ENCODE measurements at regions not wholly inside any gene's neighbourhood (a gene's known extent, or its start where the extent isn't known, plus 50 kb on each side); places are given as distances from the start of the nearest gene placed in this dataset.

- Histone ChIP-seq H3K4me1 (ENCODE audit: control insufficient read depth in 1 of 2, insufficient read depth in 2 of 2, low read length in 2 of 2) (peaks cover 3 to 8% of the 10 kb centered on the region in 2 experiments), H2BK12ac (ENCODE audit: low read length) (no peak overlapping the region)
Observed at GRCh38 chr9:134223091-134223490, 58.7 kb upstream of the RNU6ATAC start.

DNA sequence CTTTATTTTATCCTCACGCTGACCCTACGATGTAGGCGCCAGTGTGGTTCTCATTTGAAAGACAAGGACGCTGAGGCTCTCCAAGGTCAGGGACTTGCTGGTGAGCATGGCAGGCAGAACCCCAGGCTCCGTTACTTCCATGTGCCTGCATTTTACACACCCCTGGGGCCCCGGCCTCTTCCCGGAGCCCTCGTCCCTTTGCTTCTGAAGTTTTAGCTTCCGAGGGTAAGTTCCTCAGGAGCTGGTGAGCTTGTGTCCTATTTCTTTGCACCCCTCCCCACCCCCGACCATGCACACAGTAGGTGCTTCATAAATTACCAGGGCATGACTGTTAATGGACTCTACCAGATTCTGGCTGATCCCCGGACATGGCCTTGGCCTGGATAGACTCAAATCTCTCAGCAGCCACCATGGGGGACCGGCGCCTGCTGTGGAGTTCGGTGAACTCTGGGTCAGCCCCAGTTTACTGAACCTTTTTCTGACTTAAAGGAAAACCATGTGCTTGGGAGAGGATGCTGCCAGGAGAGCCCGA is 59.3 kb upstream of the RNU6ATAC start:
- H3K4me1 ChIP-seq (ENCODE audit: control insufficient read depth in 1 of 2, insufficient read depth in 2 of 2, low read length in 2 of 2): peaks cover 3 to 8% of the 10 kb centered on the region in 2 experiments

More at GRCh38 chr9:134223091-134223490, 58.7 kb upstream of the RNU6ATAC start:
- no peak overlapping the region for H4K8ac ChIP-seq (ENCODE audit: low read depth, low read length)
- no peak overlapping the region for H3K4ac ChIP-seq (ENCODE audit: low read depth, low read length)
- DNase-seq: no peak
- H4K12ac ChIP-seq (ENCODE audit: low read depth, low read length): no peak overlapping the region
- H3K14ac ChIP-seq (ENCODE audit: low read length): no peak overlapping the region
- H3K27ac ChIP-seq (ENCODE audit: low read depth, low read length): no peak overlapping the region
- no peak overlapping the region for H3K18ac ChIP-seq (ENCODE audit: low read length)
- no peaks in the 10 kb centered on the region for H3K79me1 ChIP-seq (ENCODE audit: low read length)
- H3K4me2 ChIP-seq (ENCODE audit: low read length): no peak overlapping the region
- H2BK5ac ChIP-seq (ENCODE audit: low read depth, low read length, poor library complexity): no peak overlapping the region
- no peak overlapping the region for H2AK5ac ChIP-seq (ENCODE audit: low read length)
- H4K91ac ChIP-seq (ENCODE audit: low read depth, low read length): no peak overlapping the region
- no peak overlapping the region for H3K4me3 ChIP-seq (ENCODE audit: low read depth, low read length)
- H3K9ac ChIP-seq (ENCODE audit: low read length): no peak overlapping the region
- no peak overlapping the region for H3K23ac ChIP-seq (ENCODE audit: low read length)
- H2BK120ac ChIP-seq (ENCODE audit: insufficient read depth, low read length, poor library complexity): no peak overlapping the region
- no peaks in the 10 kb centered on the region for H3K9me3 ChIP-seq (ENCODE audit: insufficient read depth, low read depth, low read length)
- H3K79me2 ChIP-seq (ENCODE audit: control insufficient read depth, insufficient read depth, low read length, poor library complexity): no peaks in the 10 kb centered on the region
- no peaks in the 10 kb centered on the region for H3K36me3 ChIP-seq (ENCODE audit: control insufficient read depth in 1 of 2, insufficient read depth in 2 of 2, low read length in 2 of 2)
- no peak overlapping the region for H2AFZ ChIP-seq (ENCODE audit: insufficient read depth, low read length, poor library complexity)
- no CpG with 5 or more reads among the region's 11 CpGs for WGBS (ENCODE audit: extremely low coverage, insufficient coverage, insufficient read length)
- no peaks in the 10 kb centered on the region for H3K27me3 ChIP-seq (ENCODE audit: insufficient read depth, low read length)

DNA sequence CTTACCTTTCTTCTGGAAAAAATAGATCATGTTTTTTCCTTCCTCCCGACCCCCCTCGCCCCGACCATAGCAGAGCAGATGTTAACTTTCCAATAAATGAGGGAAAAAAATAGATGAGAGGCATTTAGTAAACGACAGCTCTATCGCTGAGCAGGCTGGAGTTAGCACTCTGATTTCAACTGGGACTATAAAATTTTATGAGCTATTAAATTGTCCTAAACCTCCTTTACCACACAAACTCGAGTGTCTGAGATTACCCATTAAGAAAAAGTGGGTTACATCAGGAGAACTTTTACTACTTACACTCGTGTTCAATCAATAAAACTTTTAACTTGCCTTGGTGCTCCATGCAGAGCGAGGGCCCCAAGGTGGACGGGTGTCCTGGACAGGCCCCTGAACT is 59.8 kb upstream of the RNU6ATAC start:
- no peak overlapping the region for H3K14ac ChIP-seq (ENCODE audit: low read length)
- H3K79me1 ChIP-seq (ENCODE audit: low read length): no peaks in the 10 kb centered on the region
- no peaks in the 10 kb centered on the region for H3K36me3 ChIP-seq (ENCODE audit: control insufficient read depth in 1 of 2, insufficient read depth in 2 of 2, low read length in 2 of 2)
- H4K12ac ChIP-seq (ENCODE audit: low read depth, low read length): no peak overlapping the region
- no peak overlapping the region for H3K4me2 ChIP-seq (ENCODE audit: low read length)
- H3K18ac ChIP-seq (ENCODE audit: low read length): no peak overlapping the region
- no peak overlapping the region for H4K8ac ChIP-seq (ENCODE audit: low read depth, low read length)
- no peak overlapping the region for H2AK5ac ChIP-seq (ENCODE audit: low read length)
- no peak overlapping the region for H2AFZ ChIP-seq (ENCODE audit: insufficient read depth, low read length, poor library complexity)
- H2BK5ac ChIP-seq (ENCODE audit: low read depth, low read length, poor library complexity): no peak overlapping the region
- no peak overlapping the region for H2BK120ac ChIP-seq (ENCODE audit: insufficient read depth, low read length, poor library complexity)
- no peak overlapping the region for H3K23ac ChIP-seq (ENCODE audit: low read length)
- no peak overlapping the region for H3K9ac ChIP-seq (ENCODE audit: low read length)
- H3K4me3 ChIP-seq (ENCODE audit: low read depth, low read length): no peak overlapping the region
- H3K4me1 ChIP-seq (ENCODE audit: control insufficient read depth in 1 of 2, insufficient read depth in 2 of 2, low read length in 2 of 2): peaks cover 3 to 8% of the 10 kb centered on the region in 2 experiments
- H3K79me2 ChIP-seq (ENCODE audit: control insufficient read depth, insufficient read depth, low read length, poor library complexity): no peaks in the 10 kb centered on the region
- H3K9me3 ChIP-seq (ENCODE audit: insufficient read depth, low read depth, low read length): no peaks in the 10 kb centered on the region
- WGBS (ENCODE audit: extremely low coverage, insufficient coverage, insufficient read length): no CpG with 5 or more reads among the region's 9 CpGs
- no peaks in the 10 kb centered on the region for H3K27me3 ChIP-seq (ENCODE audit: insufficient read depth, low read length)
- H3K4ac ChIP-seq (ENCODE audit: low read depth, low read length): no peak overlapping the region
- H4K91ac ChIP-seq (ENCODE audit: low read depth, low read length): no peak overlapping the region
- DNase-seq: no peak
- H3K27ac ChIP-seq (ENCODE audit: low read depth, low read length): no peak overlapping the region
- H2BK12ac ChIP-seq (ENCODE audit: low read length): no peak overlapping the region

More for the DNA sequence above, 59.3 kb upstream of the RNU6ATAC start:
- Histone ChIP-seq H4K91ac (ENCODE audit: low read depth, low read length) (no peak overlapping the region), H3K27me3 (ENCODE audit: insufficient read depth, low read length) (no peaks in the 10 kb centered on the region), H3K27ac (ENCODE audit: low read depth, low read length) (no peak overlapping the region), H4K8ac (ENCODE audit: low read depth, low read length) (no peak overlapping the region), H3K23ac (ENCODE audit: low read length) (no peak overlapping the region), H3K18ac (ENCODE audit: low read length) (no peak overlapping the region), H2AK5ac (ENCODE audit: low read length) (no peak overlapping the region), H4K12ac (ENCODE audit: low read depth, low read length) (no peak overlapping the region), H3K9ac (ENCODE audit: low read length) (no peak overlapping the region), H2AFZ (ENCODE audit: insufficient read depth, low read length, poor library complexity) (no peak overlapping the region), H3K4me2 (ENCODE audit: low read length) (no peak overlapping the region), H3K4me3 (ENCODE audit: low read depth, low read length) (no peak overlapping the region), H3K36me3 (ENCODE audit: control insufficient read depth in 1 of 2, insufficient read depth in 2 of 2, low read length in 2 of 2) (no peaks in the 10 kb centered on the region), H3K4ac (ENCODE audit: low read depth, low read length) (no peak overlapping the region), H2BK12ac (ENCODE audit: low read length) (no peak overlapping the region), H2BK5ac (ENCODE audit: low read depth, low read length, poor library complexity) (no peak overlapping the region), H3K9me3 (ENCODE audit: insufficient read depth, low read depth, low read length) (no peaks in the 10 kb centered on the region), H3K79me1 (ENCODE audit: low read length) (no peaks in the 10 kb centered on the region), H2BK120ac (ENCODE audit: insufficient read depth, low read length, poor library complexity) (no peak overlapping the region), H3K79me2 (ENCODE audit: control insufficient read depth, insufficient read depth, low read length, poor library complexity) (no peaks in the 10 kb centered on the region), H3K14ac (ENCODE audit: low read length) (no peak overlapping the region)
- no CpG with 5 or more reads among the region's 15 CpGs for WGBS (ENCODE audit: extremely low coverage, insufficient coverage, insufficient read length)
- DNase-seq: no peak

GRCh38 chr9:134224567-134225093 is 60.3 kb upstream of the RNU6ATAC start:
- no peaks in the 10 kb centered on the region for H3K9me3 ChIP-seq (ENCODE audit: insufficient read depth, low read depth, low read length)
- H2AFZ ChIP-seq (ENCODE audit: insufficient read depth, low read length, poor library complexity): no peak overlapping the region
- no peak overlapping the region for H3K4me2 ChIP-seq (ENCODE audit: low read length)
- no peak overlapping the region for H2BK120ac ChIP-seq (ENCODE audit: insufficient read depth, low read length, poor library complexity)
- H3K9ac ChIP-seq (ENCODE audit: low read length): no peak overlapping the region
- H3K4me1 ChIP-seq (ENCODE audit: control insufficient read depth in 1 of 2, insufficient read depth in 2 of 2, low read length in 2 of 2): peaks cover 3 to 8% of the 10 kb centered on the region in 2 experiments
- no peaks in the 10 kb centered on the region for H3K36me3 ChIP-seq (ENCODE audit: control insufficient read depth in 1 of 2, insufficient read depth in 2 of 2, low read length in 2 of 2)
- H2AK5ac ChIP-seq (ENCODE audit: low read length): no peak overlapping the region
- no peak overlapping the region for H4K12ac ChIP-seq (ENCODE audit: low read depth, low read length)
- H3K27me3 ChIP-seq (ENCODE audit: insufficient read depth, low read length): no peaks in the 10 kb centered on the region
- no peak overlapping the region for H2BK12ac ChIP-seq (ENCODE audit: low read length)
- no peak overlapping the region for H3K14ac ChIP-seq (ENCODE audit: low read length)
- no peak overlapping the region for H4K8ac ChIP-seq (ENCODE audit: low read depth, low read length)
- no peaks in the 10 kb centered on the region for H3K79me2 ChIP-seq (ENCODE audit: control insufficient read depth, insufficient read depth, low read length, poor library complexity)
- no peak overlapping the region for H3K4ac ChIP-seq (ENCODE audit: low read depth, low read length)
- H3K27ac ChIP-seq (ENCODE audit: low read depth, low read length): no peak overlapping the region
- H3K4me3 ChIP-seq (ENCODE audit: low read depth, low read length): no peak overlapping the region
- no peak for DNase-seq
- WGBS (ENCODE audit: extremely low coverage, insufficient coverage, insufficient read length): no CpG with 5 or more reads among the region's 9 CpGs
- H3K18ac ChIP-seq (ENCODE audit: low read length): no peak overlapping the region
- no peak overlapping the region for H3K23ac ChIP-seq (ENCODE audit: low read length)
- no peaks in the 10 kb centered on the region for H3K79me1 ChIP-seq (ENCODE audit: low read length)
- H4K91ac ChIP-seq (ENCODE audit: low read depth, low read length): no peak overlapping the region
- no peak overlapping the region for H2BK5ac ChIP-seq (ENCODE audit: low read depth, low read length, poor library complexity)

All from trophoblast cell (in vitro differentiated cells and primary cell).